HG03520 (cell line): ENCODE measurements at regions not wholly inside any gene's neighbourhood (a gene's known extent, or its start where the extent isn't known, plus 50 kb on each side); places are given as distances from the start of the nearest gene placed in this dataset.
"Not testable (repeated sequence)": the region's sequence is repeated elsewhere in the genome, so short reads cannot be mapped to it uniquely, and the experiment has no call there.

Experiments used
- ATAC-seq: cut with Tn5 transposase; IDR thresholded peaks from one replicate; pipeline ENCODE4 v1.9.1; 2021; ENCODE audit warnings: mild to moderate bottlenecking, moderate library complexity; ENCODE audit not compliant: unreplicated experiment

- no peak for ATAC-seq
Measured at GRCh38 chr18:78873926-78874500, 105.6 kb upstream of the SALL3 start.

GRCh38 chr18:78875016-78875777 lies 104.4 kb upstream of the SALL3 start:
- ATAC-seq, result no peak

GRCh38 chr18:78875778-78876650 lies 103.6 kb upstream of the SALL3 start:
- ATAC-seq, result no peak

GRCh38 chr18:78876868-78877267 lies 102.8 kb upstream of the SALL3 start:
- no peak for ATAC-seq

- no peak for ATAC-seq
Measured at GRCh38 chr18:78878335-78878734, 101.3 kb upstream of the SALL3 start.

GRCh38 chr18:78879072-78879883 lies 100.3 kb upstream of the SALL3 start:
- ATAC-seq, result not testable (repeated sequence)

GRCh38 chr18:78882585-78882984 lies 97.0 kb upstream of the SALL3 start:
- no peak for ATAC-seq

- no peak for ATAC-seq
Measured at GRCh38 chr18:78883501-78883900, 96.1 kb upstream of the SALL3 start.

GRCh38 chr18:78884502-78884901 lies 95.1 kb upstream of the SALL3 start:
- no peak for ATAC-seq

- no peak for ATAC-seq
Measured at GRCh38 chr18:78889250-78889649, 90.4 kb upstream of the SALL3 start.

- ATAC-seq, result no peak
Measured at GRCh38 chr18:78890388-78890787, 89.2 kb upstream of the SALL3 start.

- ATAC-seq, result no peak
Measured at GRCh38 chr18:78891185-78891762, 88.3 kb upstream of the SALL3 start.

GRCh38 chr18:78892177-78892576 lies 87.4 kb upstream of the SALL3 start:
- no peak for ATAC-seq

GRCh38 chr18:78892721-78893120 lies 86.9 kb upstream of the SALL3 start:
- ATAC-seq, result no peak

- ATAC-seq, result no peak
Measured at GRCh38 chr18:78893281-78894032, 86.2 kb upstream of the SALL3 start.

- ATAC-seq, result no peak
Measured at GRCh38 chr18:78894033-78894305, 85.6 kb upstream of the SALL3 start.

- no peak for ATAC-seq
Measured at GRCh38 chr18:78895207-78896001, 84.2 kb upstream of the SALL3 start.

GRCh38 chr18:78896111-78896905 lies 83.3 kb upstream of the SALL3 start:
- ATAC-seq, result no peak
